WTC11 (cell line): ENCODE measurements at regions not wholly inside any gene's neighbourhood (a gene's known extent, or its start where the extent isn't known, plus 50 kb on each side); places are given as distances from the start of the nearest gene placed in this dataset.

Experiments
- AFF4 ChIP-seq: sonication (generic); formaldehyde crosslinking; IDR thresholded peaks from 2 replicates; pipeline ENCODE4 v1.8.1; 2023; ENCODE audit warnings: mild to moderate bottlenecking, missing genetic modification reagents, borderline replicate concordance
- ATF2 ChIP-seq: sonication (generic); formaldehyde crosslinking; IDR thresholded peaks from 2 replicates; pipeline ENCODE4 v1.8.1; 2022; ENCODE audit warnings: low read depth, missing genetic modification reagents, borderline replicate concordance
- CTCF ChIP-seq: fragments of 200-600 bp; IDR thresholded peaks from 2 replicates; pipeline ENCODE4 v1.8.0; 2022; ENCODE audit warnings: antibody characterized with exemption
- E2F5 ChIP-seq: sonication (generic); formaldehyde crosslinking; IDR thresholded peaks from 2 replicates; pipeline ENCODE4 v1.8.1; 2022; ENCODE audit warnings: mild to moderate bottlenecking, moderate library complexity, missing genetic modification reagents
- MAX ChIP-seq: sonication (generic); formaldehyde crosslinking; IDR thresholded peaks from 2 replicates; pipeline ENCODE4 v1.8.0; 2022; ENCODE audit warnings: mild to moderate bottlenecking, missing genetic modification reagents
- NR3C1 ChIP-seq: sonication (generic); formaldehyde crosslinking; conservative IDR thresholded peaks from 2 replicates; pipeline ENCODE4 v1.8.1; 2023; ENCODE audit warnings: low read depth, mild to moderate bottlenecking, missing genetic modification reagents
- SOX15 ChIP-seq: fragments of 250-450 bp; sonication (Bioruptor Pico); IDR thresholded peaks from 2 replicates; pipeline ENCODE4 v1.9.0; 2021; ENCODE audit warnings: mild to moderate bottlenecking
- USF2 ChIP-seq: sonication (generic); formaldehyde crosslinking; IDR thresholded peaks from 2 replicates; pipeline ENCODE4 v1.8.1; 2023; ENCODE audit warnings: mild to moderate bottlenecking, missing genetic modification reagents, moderate library complexity

DNA sequence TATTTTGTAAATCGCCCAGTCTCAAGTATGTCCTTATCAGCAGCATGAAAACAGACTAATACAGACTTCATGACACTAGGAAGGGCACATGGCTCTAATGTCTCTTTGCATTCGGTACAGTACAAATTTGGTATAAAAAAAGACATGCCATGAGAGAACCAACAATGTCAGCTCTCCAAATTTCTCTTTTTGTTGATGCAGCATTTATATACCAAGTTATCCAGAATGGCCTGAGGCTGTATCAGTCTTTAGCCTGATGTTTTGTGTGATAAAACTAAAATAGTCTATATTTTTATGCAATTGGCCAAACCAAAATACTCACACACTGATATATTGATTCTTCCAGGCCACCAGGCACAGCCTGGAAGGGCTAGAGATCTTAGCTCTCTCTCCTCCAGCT, 124.3 kb upstream of the SAMSN1 start:
- TF ChIP-seq CTCF (no peak), MAX (CRISPR knock-in tag) (no peak), E2F5 (CRISPR knock-in tag) (no peak), NR3C1 (CRISPR knock-in tag) (no peak), SOX15 (CRISPR knock-in tag) (no peak), USF2 (CRISPR knock-in tag) (no peak), AFF4 (no peak), ATF2 (no peak)
